Stimulated activated naive CD8-positive, alpha-beta T cell treated with anti-CD3 and anti-CD28 coated beads, Interleukin-15, amount 100 ng/mL, for 72 hours (primary cell): ENCODE measurements at regions not wholly inside any gene's neighbourhood (a gene's known extent, or its start where the extent isn't known, plus 50 kb on each side); places are given as distances from the start of the nearest gene placed in this dataset.

Experiments used
- ATAC-seq: fragments of 150-1000 bp; cut with Tn5 transposase; 2 replicates; pipeline ENCODE4 v1.10.0; 2021; ENCODE audit warnings: mild to moderate bottlenecking, moderate library complexity
- DNase-seq, 2 donors: peaks; one replicate each; pipeline ENCODE4 v3.0.0; 2021 to 2022
- H3K27ac Mint-ChIP-seq, 2 donors: one replicate each; pipeline ENCODE4 v1.8.0; 2022; ENCODE audit warnings: mild to moderate bottlenecking in 2 of 2, mixed read lengths in 2 of 2, moderate library complexity in 2 of 2
- H3K27me3 Mint-ChIP-seq: one replicate; pipeline ENCODE4 v1.8.0; 2022; ENCODE audit warnings: mixed read lengths
- H3K4me1 Mint-ChIP-seq: one replicate; pipeline ENCODE4 v1.8.0; 2022; ENCODE audit warnings: mild to moderate bottlenecking, mixed read lengths
- H3K4me3 Mint-ChIP-seq, 2 donors: one replicate each; pipeline ENCODE4 v1.8.0; 2022; ENCODE audit warnings: mild to moderate bottlenecking in 2 of 2, mixed read lengths in 2 of 2, moderate library complexity in 1 of 2
- H3K9me3 Mint-ChIP-seq, 2 donors: one replicate each; pipeline ENCODE4 v1.8.0; 2022; ENCODE audit warnings: mixed read lengths in 2 of 2

DNA sequence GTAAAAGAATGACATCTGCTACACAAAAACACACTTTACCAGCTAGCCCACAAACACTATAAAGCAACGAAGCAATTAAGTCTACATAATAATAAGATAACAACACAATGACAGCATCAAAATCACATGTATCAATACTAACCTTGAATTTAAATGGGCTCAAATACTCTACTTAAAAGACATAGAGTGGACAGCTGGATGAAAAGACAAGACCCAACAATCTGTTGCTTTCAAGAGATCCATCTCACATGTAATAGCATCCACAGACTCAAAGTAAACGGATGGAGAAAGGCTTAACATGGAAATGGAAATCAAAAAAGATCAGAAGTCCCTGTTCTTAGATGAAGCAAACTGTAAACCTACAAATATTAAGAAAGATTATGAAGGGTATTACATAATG lies 2175.9 kb downstream of the PCDH9 start:
- H3K4me1 Mint-ChIP-seq, result no peaks in the 10 kb centered on the region
- DNase-seq (no peak), ATAC-seq (no peak)
- H3K27me3 Mint-ChIP-seq, result no peaks in the 10 kb centered on the region
- H3K4me3 Mint-ChIP-seq, result no peak overlapping the region
- H3K9me3 Mint-ChIP-seq, result peaks cover 0 to 5% of the 10 kb centered on the region in 2 donors
- no peak overlapping the region for H3K27ac Mint-ChIP-seq

GRCh38 chr13:65036999-65037398 lies 2193.1 kb downstream of the PCDH9 start:
- peaks cover 17% of the 10 kb centered on the region in 2 donors for H3K9me3 Mint-ChIP-seq
- ATAC-seq (no peak), DNase-seq (no peak)
- H3K4me3 Mint-ChIP-seq, result no peak overlapping the region
- no peaks in the 10 kb centered on the region for H3K4me1 Mint-ChIP-seq
- no peaks in the 10 kb centered on the region for H3K27me3 Mint-ChIP-seq
- H3K27ac Mint-ChIP-seq, result no peak overlapping the region

- Mint-ChIP-seq H3K4me1 (no peaks in the 10 kb centered on the region), H3K9me3 (peaks cover 24 to 25% of the 10 kb centered on the region in 2 donors), H3K4me3 (no peak overlapping the region), H3K27ac (no peak overlapping the region), H3K27me3 (no peaks in the 10 kb centered on the region)
- DNase-seq, result no peak
- no peak for ATAC-seq
These were observed 2194.8 kb downstream of the PCDH9 start for GRCh38 chr13:65035302-65035701.

DNA sequence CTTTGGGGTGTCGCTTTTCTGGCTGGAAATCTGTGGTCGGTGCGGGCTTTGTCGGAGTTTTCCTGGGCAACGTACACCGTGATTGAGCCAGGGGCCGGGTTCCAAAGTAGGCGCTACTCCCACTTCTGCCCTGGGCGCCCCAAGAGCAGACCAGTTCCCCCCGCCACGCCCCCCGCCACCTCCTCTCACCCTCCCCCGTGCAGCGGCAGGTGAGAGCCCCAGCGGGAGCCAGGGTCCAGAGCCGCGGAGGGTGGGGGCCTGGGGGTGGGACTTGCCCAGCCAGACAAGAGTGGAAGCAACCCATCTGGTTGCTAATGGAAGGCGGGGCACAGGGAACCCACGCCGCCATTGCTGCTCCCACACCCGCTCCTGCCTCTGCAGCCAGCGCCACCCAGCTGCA lies 2195.9 kb downstream of the PCDH9 start:
- no peak for DNase-seq
- H3K27me3 Mint-ChIP-seq, result no peaks in the 10 kb centered on the region
- no peak for ATAC-seq
- H3K27ac Mint-ChIP-seq, result no peak overlapping the region
- no peak overlapping the region for H3K4me3 Mint-ChIP-seq
- no peaks in the 10 kb centered on the region for H3K4me1 Mint-ChIP-seq
- H3K9me3 Mint-ChIP-seq, result peaks cover 24 to 25% of the 10 kb centered on the region in 2 donors

DNA sequence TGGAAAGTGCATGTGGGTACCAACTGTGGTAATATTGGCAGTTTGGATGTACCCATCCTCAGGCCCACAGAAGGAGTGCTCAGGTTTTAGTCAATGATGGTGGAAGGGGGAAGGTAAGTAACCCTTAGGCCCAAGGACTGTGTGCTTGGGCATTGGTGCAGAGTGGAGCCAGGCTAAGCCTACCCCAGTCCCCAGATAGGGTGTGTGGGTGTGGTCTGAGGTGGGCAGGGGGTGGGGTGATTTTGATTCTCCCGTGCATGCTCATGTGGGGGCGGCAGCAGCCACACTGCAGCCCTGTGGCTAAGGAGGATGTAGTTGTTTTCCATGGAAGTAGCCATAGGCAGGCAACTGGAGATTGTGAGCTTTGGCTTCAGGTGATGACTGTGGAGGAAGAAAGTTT lies 2197.3 kb downstream of the PCDH9 start:
- Mint-ChIP-seq H3K9me3 (peaks cover 24 to 25% of the 10 kb centered on the region in 2 donors), H3K27ac (no peak overlapping the region), H3K4me3 (no peak overlapping the region), H3K27me3 (no peaks in the 10 kb centered on the region), H3K4me1 (no peaks in the 10 kb centered on the region)
- no peak for DNase-seq
- ATAC-seq, result no peak

- no peak for ATAC-seq
- no peak overlapping the region for H3K27ac Mint-ChIP-seq
- no peak for DNase-seq
- H3K27me3 Mint-ChIP-seq, result no peaks in the 10 kb centered on the region
- no peaks in the 10 kb centered on the region for H3K4me1 Mint-ChIP-seq
- H3K4me3 Mint-ChIP-seq, result no peak overlapping the region
- peaks cover 28 to 32% of the 10 kb centered on the region in 2 donors for H3K9me3 Mint-ChIP-seq
These were observed 2202.0 kb downstream of the PCDH9 start for GRCh38 chr13:65028101-65028500.

GRCh38 chr13:65026505-65026904 lies 2203.6 kb downstream of the PCDH9 start:
- Mint-ChIP-seq H3K27me3 (no peaks in the 10 kb centered on the region), H3K4me3 (no peak overlapping the region), H3K27ac (no peak overlapping the region), H3K4me1 (no peaks in the 10 kb centered on the region), H3K9me3 (peaks cover 15 to 35% of the 10 kb centered on the region in 2 donors)
- DNase-seq (no peak), ATAC-seq (no peak)

GRCh38 chr13:65011378-65011777 lies 2218.8 kb downstream of the PCDH9 start:
- Mint-ChIP-seq H3K9me3 (peaks cover 10 to 15% of the 10 kb centered on the region in 2 donors), H3K27ac (no peak overlapping the region), H3K4me3 (no peak overlapping the region), H3K4me1 (no peaks in the 10 kb centered on the region), H3K27me3 (no peaks in the 10 kb centered on the region)
- ATAC-seq, result no peak
- no peak for DNase-seq

DNA sequence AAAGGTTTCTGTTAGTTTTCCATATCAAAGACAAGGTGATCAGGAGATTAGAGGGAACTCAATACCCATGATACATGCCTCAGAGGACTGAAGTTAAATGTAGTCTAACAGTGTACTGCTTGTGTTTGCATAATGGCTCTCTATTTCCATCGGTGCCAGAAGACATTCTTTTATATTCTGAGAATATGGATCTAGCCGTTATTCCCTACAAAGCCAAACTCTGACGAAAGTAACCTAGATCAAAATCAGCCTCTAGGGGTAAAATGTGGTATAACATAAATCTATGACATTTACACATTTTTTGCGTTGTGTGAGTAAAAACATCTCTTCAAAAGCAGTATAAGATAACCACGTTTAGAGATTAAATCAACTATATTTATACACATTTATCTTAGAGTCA lies 2232.7 kb downstream of the PCDH9 start:
- Mint-ChIP-seq H3K4me1 (no peaks in the 10 kb centered on the region), H3K27me3 (no peaks in the 10 kb centered on the region), H3K4me3 (no peak overlapping the region), H3K27ac (no peak overlapping the region), H3K9me3 (peaks cover 12 to 14% of the 10 kb centered on the region in 2 donors)
- no peak for ATAC-seq
- no peak for DNase-seq

GRCh38 chr13:64993514-64994164 lies 2236.5 kb downstream of the PCDH9 start:
- ATAC-seq (no peak), DNase-seq (no peak)
- Mint-ChIP-seq H3K4me3 (no peak overlapping the region), H3K27ac (no peak overlapping the region), H3K27me3 (no peaks in the 10 kb centered on the region), H3K4me1 (no peaks in the 10 kb centered on the region), H3K9me3 (peaks cover 5 to 14% of the 10 kb centered on the region in 2 donors)

GRCh38 chr13:64992314-64992713 lies 2237.8 kb downstream of the PCDH9 start:
- H3K4me1 Mint-ChIP-seq, result no peaks in the 10 kb centered on the region
- no peak overlapping the region for H3K4me3 Mint-ChIP-seq
- peaks cover 5 to 14% of the 10 kb centered on the region in 2 donors for H3K9me3 Mint-ChIP-seq
- no peak for DNase-seq
- H3K27me3 Mint-ChIP-seq, result no peaks in the 10 kb centered on the region
- ATAC-seq, result no peak
- H3K27ac Mint-ChIP-seq, result no peak overlapping the region

DNA sequence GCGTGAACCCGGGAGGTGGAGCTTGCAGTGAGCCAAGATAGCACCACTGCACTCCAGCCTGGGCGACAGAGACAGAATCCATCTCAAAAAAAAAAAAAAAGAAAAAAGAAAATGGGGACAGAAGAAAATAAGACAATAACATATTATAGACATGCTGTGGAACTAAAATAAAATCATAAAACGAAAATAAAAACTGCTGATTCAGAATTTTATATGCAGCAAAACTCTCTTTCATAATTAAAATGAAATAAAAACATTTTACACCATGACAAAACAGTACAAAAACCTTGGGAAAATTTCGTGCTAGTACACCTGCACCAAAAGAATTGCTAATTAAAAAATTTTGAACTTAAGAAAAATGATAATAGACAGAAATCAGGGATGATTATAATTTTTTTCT lies 2245.1 kb downstream of the PCDH9 start:
- Mint-ChIP-seq H3K27ac (no peak overlapping the region), H3K9me3 (peaks cover 23 to 25% of the 10 kb centered on the region in 2 donors), H3K4me1 (no peaks in the 10 kb centered on the region), H3K27me3 (no peaks in the 10 kb centered on the region), H3K4me3 (no peak overlapping the region)
- DNase-seq (no peak), ATAC-seq (no peak)

DNA sequence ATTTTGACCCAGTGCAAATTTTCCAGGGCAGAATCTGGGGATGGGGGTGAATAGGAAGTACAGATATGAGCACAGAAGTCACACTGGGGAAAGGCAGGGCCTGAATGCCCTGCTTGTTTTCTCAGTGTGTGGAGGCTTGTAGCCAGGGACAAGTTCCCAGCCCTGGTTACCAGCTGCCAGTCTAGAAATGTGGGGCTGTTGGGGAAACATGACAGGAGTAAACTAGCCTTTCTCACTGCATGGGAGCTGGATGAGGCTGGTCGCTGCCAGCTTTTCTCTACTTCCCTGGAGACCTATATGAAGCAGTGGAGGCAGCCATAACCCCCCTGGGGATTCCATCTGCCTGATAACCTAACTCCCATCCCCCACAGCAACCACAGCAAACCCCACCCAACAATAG lies 2267.7 kb downstream of the PCDH9 start:
- Mint-ChIP-seq H3K4me3 (no peak overlapping the region), H3K27me3 (no peaks in the 10 kb centered on the region), H3K27ac (no peak overlapping the region), H3K9me3 (peaks cover 16 to 18% of the 10 kb centered on the region in 2 donors), H3K4me1 (no peaks in the 10 kb centered on the region)
- DNase-seq, result no peak
- ATAC-seq, result no peak

DNA sequence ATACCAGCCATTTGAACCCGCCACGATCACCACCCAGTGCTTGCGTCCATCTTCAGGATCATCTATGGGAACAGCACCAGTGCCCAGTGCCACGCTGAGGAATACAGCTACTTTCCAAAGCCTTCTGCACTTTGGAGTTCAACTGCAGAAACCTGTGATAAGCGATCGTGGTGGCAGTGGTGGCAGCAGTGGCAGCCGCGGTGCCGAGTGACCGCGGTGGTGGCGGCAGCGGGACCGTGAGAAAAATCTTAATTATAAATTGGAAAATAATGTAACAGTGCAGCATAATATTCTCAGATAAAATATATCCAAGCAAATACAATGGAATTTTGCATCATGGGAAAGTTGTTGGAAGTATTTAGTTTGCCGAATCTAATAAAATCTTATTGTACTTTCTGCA lies 2270.9 kb downstream of the PCDH9 start:
- ATAC-seq, result no peak
- H3K9me3 Mint-ChIP-seq, result peaks cover 5 to 8% of the 10 kb centered on the region in 2 donors
- no peak overlapping the region for H3K27ac Mint-ChIP-seq
- no peak for DNase-seq
- no peaks in the 10 kb centered on the region for H3K27me3 Mint-ChIP-seq
- H3K4me1 Mint-ChIP-seq, result no peaks in the 10 kb centered on the region
- no peak overlapping the region for H3K4me3 Mint-ChIP-seq

- peaks cover 5 to 8% of the 10 kb centered on the region in 2 donors for H3K9me3 Mint-ChIP-seq
- no peak overlapping the region for H3K4me3 Mint-ChIP-seq
- no peak overlapping the region for H3K27ac Mint-ChIP-seq
- no peak for ATAC-seq
- no peak for DNase-seq
- no peaks in the 10 kb centered on the region for H3K4me1 Mint-ChIP-seq
- no peaks in the 10 kb centered on the region for H3K27me3 Mint-ChIP-seq
These were observed 2272.0 kb downstream of the PCDH9 start for GRCh38 chr13:64958106-64958505.

GRCh38 chr13:64938660-64939059 lies 2291.5 kb downstream of the PCDH9 start:
- DNase-seq (no peak), ATAC-seq (no peak)
- H3K9me3 Mint-ChIP-seq, result peaks cover 0 to 5% of the 10 kb centered on the region in 2 donors
- no peak overlapping the region for H3K27ac Mint-ChIP-seq
- no peaks in the 10 kb centered on the region for H3K27me3 Mint-ChIP-seq
- no peaks in the 10 kb centered on the region for H3K4me1 Mint-ChIP-seq
- H3K4me3 Mint-ChIP-seq, result no peak overlapping the region

GRCh38 chr13:64937302-64937701 lies 2292.8 kb downstream of the PCDH9 start:
- H3K27me3 Mint-ChIP-seq, result no peaks in the 10 kb centered on the region
- no peak overlapping the region for H3K27ac Mint-ChIP-seq
- no peak overlapping the region for H3K4me3 Mint-ChIP-seq
- H3K9me3 Mint-ChIP-seq, result peaks cover 0 to 5% of the 10 kb centered on the region in 2 donors
- DNase-seq (no peak), ATAC-seq (no peak)
- H3K4me1 Mint-ChIP-seq, result no peaks in the 10 kb centered on the region
